Memory B cell (primary cell): ENCODE measurements at regions not wholly inside any gene's neighbourhood (a gene's known extent, or its start where the extent isn't known, plus 50 kb on each side); places are given as distances from the start of the nearest gene placed in this dataset.
"Not testable (repeated sequence)": the region's sequence is repeated elsewhere in the genome, so short reads cannot be mapped to it uniquely, and the experiment has no call there.

Experiments used
- ATAC-seq: fragments of 150-1000 bp; cut with Tn5 transposase; 2 replicates; pipeline ENCODE4 v1.10.0; 2021; ENCODE audit warnings: low read depth, mild to moderate bottlenecking, moderate library complexity
- DNase-seq, 2 donors: peaks; one replicate each; pipeline ENCODE4 v3.0.0; 2022; ENCODE audit warnings: low spot score in 2 of 2
- H3K27ac Mint-ChIP-seq: one replicate; pipeline ENCODE4 v1.8.0; 2022; ENCODE audit warnings: mild to moderate bottlenecking, moderate library complexity, mixed read lengths
- H3K27me3 Mint-ChIP-seq: one replicate; pipeline ENCODE4 v1.8.0; 2022; ENCODE audit warnings: mixed read lengths
- H3K36me3 Mint-ChIP-seq: one replicate; pipeline ENCODE4 v1.8.0; 2022; ENCODE audit warnings: mild to moderate bottlenecking, mixed read lengths
- H3K4me1 Mint-ChIP-seq: one replicate; pipeline ENCODE4 v1.8.0; 2022; ENCODE audit warnings: mixed read lengths
- H3K4me3 Mint-ChIP-seq: one replicate; pipeline ENCODE4 v1.8.0; 2022; ENCODE audit warnings: mild to moderate bottlenecking, moderate library complexity, mixed read lengths
- H3K9me3 Mint-ChIP-seq: one replicate; pipeline ENCODE4 v1.8.0; 2022; ENCODE audit warnings: mixed read lengths

GRCh38 chr3:87435926-87436620 lies 159.7 kb upstream of the POU1F1 start:
- Mint-ChIP-seq H3K27me3 (peaks cover 2% of the 10 kb centered on the region), H3K9me3 (no peaks in the 10 kb centered on the region), H3K36me3 (no peaks in the 10 kb centered on the region), H3K4me3 (no peak overlapping the region), H3K4me1 (no peaks in the 10 kb centered on the region), H3K27ac (no peak overlapping the region)
- no peak for DNase-seq
- no peak for ATAC-seq

- H3K36me3 Mint-ChIP-seq, H3K4me1 Mint-ChIP-seq, H3K4me3 Mint-ChIP-seq, H3K27ac Mint-ChIP-seq, DNase-seq, ATAC-seq, H3K27me3 Mint-ChIP-seq, H3K9me3 Mint-ChIP-seq: not testable (repeated sequence)
Observed at GRCh38 chr3:87433445-87433844, 157.1 kb upstream of the POU1F1 start.

GRCh38 chr3:87426918-87427317 lies 150.5 kb upstream of the POU1F1 start:
- no peaks in the 10 kb centered on the region for H3K27me3 Mint-ChIP-seq
- no peak for DNase-seq
- peaks cover 2% of the 10 kb centered on the region for H3K9me3 Mint-ChIP-seq

GRCh38 chr3:87425056-87425455 lies 148.7 kb upstream of the POU1F1 start:
- no peaks in the 10 kb centered on the region for H3K4me1 Mint-ChIP-seq
- no peaks in the 10 kb centered on the region for H3K36me3 Mint-ChIP-seq
- no peak for ATAC-seq
- H3K9me3 Mint-ChIP-seq = peaks cover 2% of the 10 kb centered on the region
- no peaks in the 10 kb centered on the region for H3K27me3 Mint-ChIP-seq
- H3K4me3 Mint-ChIP-seq = no peak overlapping the region
- no peak for DNase-seq
- no peak overlapping the region for H3K27ac Mint-ChIP-seq

More at GRCh38 chr3:87426918-87427317, 150.5 kb upstream of the POU1F1 start:
- no peaks in the 10 kb centered on the region for H3K4me1 Mint-ChIP-seq
- H3K27ac Mint-ChIP-seq = no peak overlapping the region
- ATAC-seq = no peak
- no peak overlapping the region for H3K4me3 Mint-ChIP-seq
- H3K36me3 Mint-ChIP-seq = no peaks in the 10 kb centered on the region

GRCh38 chr3:87423336-87423735 lies 147.0 kb upstream of the POU1F1 start:
- ATAC-seq (no peak), DNase-seq (no peak)
- Mint-ChIP-seq H3K4me3 (no peak overlapping the region), H3K36me3 (no peaks in the 10 kb centered on the region), H3K27ac (no peak overlapping the region), H3K9me3 (peaks cover 2% of the 10 kb centered on the region), H3K27me3 (no peaks in the 10 kb centered on the region), H3K4me1 (no peaks in the 10 kb centered on the region)

- H3K27me3 Mint-ChIP-seq = no peaks in the 10 kb centered on the region
- H3K4me3 Mint-ChIP-seq = no peak overlapping the region
- no peaks in the 10 kb centered on the region for H3K36me3 Mint-ChIP-seq
- H3K4me1 Mint-ChIP-seq = no peaks in the 10 kb centered on the region
- ATAC-seq (no peak), DNase-seq (no peak)
- peaks cover 2% of the 10 kb centered on the region for H3K9me3 Mint-ChIP-seq
- H3K27ac Mint-ChIP-seq = no peak overlapping the region
Observed at GRCh38 chr3:87422333-87422732, 145.9 kb upstream of the POU1F1 start.

- H3K27me3 Mint-ChIP-seq = no peaks in the 10 kb centered on the region
- H3K36me3 Mint-ChIP-seq = no peaks in the 10 kb centered on the region
- no peak overlapping the region for H3K4me3 Mint-ChIP-seq
- DNase-seq (no peak), ATAC-seq (no peak)
- H3K9me3 Mint-ChIP-seq = peaks cover 5% of the 10 kb centered on the region
- H3K4me1 Mint-ChIP-seq = no peaks in the 10 kb centered on the region
- H3K27ac Mint-ChIP-seq = no peak overlapping the region
Observed at GRCh38 chr3:87420171-87420570, 143.8 kb upstream of the POU1F1 start.

GRCh38 chr3:87414271-87414670 lies 137.9 kb upstream of the POU1F1 start:
- no peak for ATAC-seq
- no peak for DNase-seq
- H3K27me3 Mint-ChIP-seq = no peaks in the 10 kb centered on the region
- peaks cover 5% of the 10 kb centered on the region for H3K9me3 Mint-ChIP-seq
- no peak overlapping the region for H3K27ac Mint-ChIP-seq
- no peaks in the 10 kb centered on the region for H3K36me3 Mint-ChIP-seq
- no peak overlapping the region for H3K4me3 Mint-ChIP-seq
- no peaks in the 10 kb centered on the region for H3K4me1 Mint-ChIP-seq

- no peak overlapping the region for H3K4me3 Mint-ChIP-seq
- no peak for DNase-seq
- H3K36me3 Mint-ChIP-seq = no peaks in the 10 kb centered on the region
- H3K4me1 Mint-ChIP-seq = no peaks in the 10 kb centered on the region
- no peak for ATAC-seq
- no peak overlapping the region for H3K27ac Mint-ChIP-seq
- H3K9me3 Mint-ChIP-seq = peaks cover 5% of the 10 kb centered on the region
- H3K27me3 Mint-ChIP-seq = no peaks in the 10 kb centered on the region
Observed at GRCh38 chr3:87413814-87414213, 137.4 kb upstream of the POU1F1 start.

- H3K36me3 Mint-ChIP-seq = no peaks in the 10 kb centered on the region
- H3K9me3 Mint-ChIP-seq = no peaks in the 10 kb centered on the region
- no peak overlapping the region for H3K27ac Mint-ChIP-seq
- H3K4me1 Mint-ChIP-seq = no peaks in the 10 kb centered on the region
- DNase-seq (no peak), ATAC-seq (no peak)
- no peaks in the 10 kb centered on the region for H3K27me3 Mint-ChIP-seq
- no peak overlapping the region for H3K4me3 Mint-ChIP-seq
Observed at GRCh38 chr3:87410110-87410509, 133.7 kb upstream of the POU1F1 start.

GRCh38 chr3:87398168-87398801 lies 121.9 kb upstream of the POU1F1 start:
- no peak overlapping the region for H3K4me3 Mint-ChIP-seq
- ATAC-seq (no peak), DNase-seq (no peak)
- H3K36me3 Mint-ChIP-seq = no peaks in the 10 kb centered on the region
- peaks cover 9% of the 10 kb centered on the region for H3K9me3 Mint-ChIP-seq
- no peaks in the 10 kb centered on the region for H3K4me1 Mint-ChIP-seq
- H3K27ac Mint-ChIP-seq = no peak overlapping the region
- no peaks in the 10 kb centered on the region for H3K27me3 Mint-ChIP-seq

- ATAC-seq (no peak), DNase-seq (no peak)
- no peak overlapping the region for H3K4me3 Mint-ChIP-seq
- peaks cover 9% of the 10 kb centered on the region for H3K9me3 Mint-ChIP-seq
- H3K4me1 Mint-ChIP-seq = no peaks in the 10 kb centered on the region
- H3K36me3 Mint-ChIP-seq = no peaks in the 10 kb centered on the region
- H3K27ac Mint-ChIP-seq = no peak overlapping the region
- no peaks in the 10 kb centered on the region for H3K27me3 Mint-ChIP-seq
Observed at GRCh38 chr3:87397211-87397610, 120.8 kb upstream of the POU1F1 start.

GRCh38 chr3:87390821-87391220 lies 114.4 kb upstream of the POU1F1 start:
- Mint-ChIP-seq H3K9me3 (peaks cover 11% of the 10 kb centered on the region), H3K4me1 (no peaks in the 10 kb centered on the region), H3K4me3 (no peak overlapping the region), H3K36me3 (no peaks in the 10 kb centered on the region), H3K27ac (no peak overlapping the region), H3K27me3 (no peaks in the 10 kb centered on the region)
- DNase-seq = no peak
- no peak for ATAC-seq

GRCh38 chr3:87390353-87390752 lies 114.0 kb upstream of the POU1F1 start:
- Mint-ChIP-seq H3K27me3 (no peaks in the 10 kb centered on the region), H3K4me3 (no peak overlapping the region), H3K27ac (no peak overlapping the region), H3K9me3 (peaks cover 11% of the 10 kb centered on the region), H3K4me1 (no peaks in the 10 kb centered on the region), H3K36me3 (no peaks in the 10 kb centered on the region)
- ATAC-seq (no peak), DNase-seq (no peak)

- no peak overlapping the region for H3K27ac Mint-ChIP-seq
- no peak for ATAC-seq
- no peak for DNase-seq
- H3K4me1 Mint-ChIP-seq = no peaks in the 10 kb centered on the region
- H3K4me3 Mint-ChIP-seq = no peak overlapping the region
- H3K9me3 Mint-ChIP-seq = no peaks in the 10 kb centered on the region
- H3K36me3 Mint-ChIP-seq = no peaks in the 10 kb centered on the region
- peaks cover 3% of the 10 kb centered on the region for H3K27me3 Mint-ChIP-seq
Observed at GRCh38 chr3:87375231-87375682, 98.9 kb upstream of the POU1F1 start.
